Stimulated activated CD4-positive, alpha-beta T cell treated with anti-CD3 and anti-CD28 coated beads, Interleukin-15, amount 100 ng/mL, for 1 hour (primary cell): ENCODE measurements at regions not wholly inside any gene's neighbourhood (a gene's known extent, or its start where the extent isn't known, plus 50 kb on each side); places are given as distances from the start of the nearest gene placed in this dataset.
"Not testable (repeated sequence)": the region's sequence is repeated elsewhere in the genome, so short reads cannot be mapped to it uniquely, and the experiment has no call there.

Source experiments
- DNase-seq, 2 donors: peaks; one replicate each; pipeline ENCODE4 v3.0.0-alpha.2; 2020; ENCODE audit warnings: low read depth in 1 of 2, low spot score in 1 of 2

- DNase-seq, result no peak
Measured at GRCh38 chr11:88061111-88061510, 114.1 kb downstream of the RAB38 start.

- DNase-seq, result no peak
Measured at GRCh38 chr11:88059326-88059725, 115.9 kb downstream of the RAB38 start.

- no peak for DNase-seq
Measured at GRCh38 chr11:88051396-88051795, 123.8 kb downstream of the RAB38 start.

GRCh38 chr11:88050247-88050646 is 125.0 kb downstream of the RAB38 start:
- DNase-seq, result no peak

- DNase-seq, result not testable (repeated sequence)
Measured at GRCh38 chr11:88045288-88045687, 130.0 kb downstream of the RAB38 start.

GRCh38 chr11:88044658-88045057 is 130.6 kb downstream of the RAB38 start:
- DNase-seq, result not testable (repeated sequence)

- DNase-seq, result no peak
Measured at GRCh38 chr11:88043149-88043548, 132.1 kb downstream of the RAB38 start.

- DNase-seq, result no peak
Measured at GRCh38 chr11:88042647-88043046, 132.6 kb downstream of the RAB38 start.

DNA sequence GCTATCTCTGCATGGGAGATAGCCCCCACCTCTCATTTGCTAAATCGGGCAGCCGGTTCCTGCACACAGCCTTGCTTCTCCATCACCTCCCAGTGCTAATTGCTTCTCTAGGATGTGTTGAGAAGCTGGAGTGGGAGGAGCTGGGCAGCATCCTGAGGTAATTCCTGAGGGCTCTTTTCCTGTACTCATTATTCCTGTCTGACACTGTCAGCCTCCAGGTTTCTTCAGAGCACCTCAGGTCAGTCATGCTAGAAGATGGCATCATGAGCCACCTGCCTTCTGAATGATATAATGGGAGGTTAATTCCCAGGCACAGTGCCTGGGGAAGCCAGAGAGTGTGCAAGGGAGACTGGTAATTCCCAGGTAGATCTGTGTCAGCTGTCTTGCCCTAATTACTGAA is 133.0 kb downstream of the RAB38 start:
- DNase-seq, result no peak

GRCh38 chr11:88041679-88042078 is 133.6 kb downstream of the RAB38 start:
- DNase-seq, result no peak

- DNase-seq, result no peak
Measured at GRCh38 chr11:88040148-88040496, 135.1 kb downstream of the RAB38 start.

GRCh38 chr11:88039476-88040147 is 135.6 kb downstream of the RAB38 start:
- no peak for DNase-seq

- DNase-seq, result no peak
Measured at GRCh38 chr11:88038063-88038462, 137.2 kb downstream of the RAB38 start.

- no peak for DNase-seq
Measured at GRCh38 chr11:88036701-88037100, 138.5 kb downstream of the RAB38 start.

- no peak for DNase-seq
Measured at GRCh38 chr11:88035271-88035670, 140.0 kb downstream of the RAB38 start.

GRCh38 chr11:88017666-88018065 is 157.6 kb downstream of the RAB38 start:
- DNase-seq, result no peak

DNA sequence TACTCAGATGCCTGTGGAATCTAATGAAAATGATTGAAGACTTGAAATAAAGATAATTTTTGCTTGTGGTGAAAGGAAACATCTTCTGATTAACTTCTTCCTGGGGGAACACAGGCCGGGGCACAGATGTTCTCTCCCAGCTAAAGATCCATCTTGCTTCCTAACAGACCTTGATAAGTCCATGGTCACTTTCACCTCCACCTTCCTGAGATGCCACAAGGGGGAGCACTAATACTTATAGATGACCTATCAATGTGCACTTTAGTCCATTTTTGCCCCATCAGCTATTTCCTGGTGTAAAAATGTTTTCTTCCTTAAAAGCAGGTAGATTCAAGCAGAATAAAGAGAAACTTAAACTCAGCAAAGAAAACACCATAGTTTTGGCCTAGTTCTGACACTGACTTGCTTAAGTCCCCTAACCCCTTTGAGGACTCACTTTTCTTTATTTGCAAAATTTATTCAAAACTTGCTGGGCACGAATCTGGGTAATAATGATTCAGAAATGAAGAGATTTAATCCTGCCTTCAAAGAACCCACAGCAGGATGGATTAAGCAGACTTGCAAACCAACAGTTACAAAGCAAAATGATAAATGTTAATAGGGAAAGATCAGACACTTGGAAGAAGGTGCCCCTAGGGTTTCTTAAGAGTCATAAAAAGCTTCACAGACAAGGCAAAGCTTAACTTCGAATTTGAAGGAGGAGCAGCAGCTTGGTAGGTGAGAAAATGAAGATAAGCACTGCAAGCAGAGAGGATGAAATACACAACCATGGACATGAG is 158.7 kb downstream of the RAB38 start:
- DNase-seq, result peak in 1 of 2 donors; percentile 1

DNA sequence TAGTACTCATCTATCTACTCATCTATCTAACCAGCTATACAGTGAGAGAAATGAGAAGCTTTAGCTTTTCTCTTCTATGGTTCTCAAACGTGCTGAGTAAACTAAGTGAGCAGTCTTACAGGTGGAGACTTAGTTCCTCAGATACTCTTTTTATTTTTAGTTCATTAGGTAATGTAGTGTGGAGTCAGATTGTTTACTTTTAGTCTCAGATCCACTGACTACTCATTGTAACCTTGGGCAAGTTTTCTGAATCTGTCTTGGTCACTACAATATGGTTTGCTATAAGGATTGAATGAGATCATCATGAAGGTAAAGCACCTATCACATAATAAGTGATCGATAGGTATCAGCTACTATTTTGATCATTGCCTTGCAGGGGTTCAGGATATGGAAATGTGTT is 160.1 kb downstream of the RAB38 start:
- no peak for DNase-seq

DNA sequence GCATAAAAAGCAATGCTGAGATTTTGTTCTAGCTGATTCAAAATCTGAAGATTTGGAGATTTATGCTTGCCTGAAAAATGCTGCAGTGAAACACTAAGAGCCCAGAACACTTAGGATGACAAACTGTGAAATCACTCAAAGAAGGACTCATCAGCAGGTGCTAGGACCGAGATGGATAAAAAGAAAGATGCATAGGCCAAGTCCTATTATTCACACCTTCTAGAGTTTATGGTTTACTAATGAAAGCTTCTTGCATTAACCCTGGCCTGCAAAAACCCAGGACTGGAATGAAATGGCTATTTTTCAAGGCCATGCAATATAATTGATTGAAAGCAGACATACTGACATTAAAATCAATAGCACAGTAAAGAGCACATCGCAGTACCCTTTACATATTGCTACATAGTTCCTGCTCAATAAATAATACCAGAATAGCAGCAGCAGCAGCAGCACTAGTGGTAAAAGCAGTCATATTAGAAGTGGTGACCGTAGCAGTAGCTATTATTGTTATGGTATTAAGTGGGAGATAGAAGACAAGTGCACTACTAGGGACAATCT is 161.7 kb downstream of the RAB38 start:
- no peak for DNase-seq

DNA sequence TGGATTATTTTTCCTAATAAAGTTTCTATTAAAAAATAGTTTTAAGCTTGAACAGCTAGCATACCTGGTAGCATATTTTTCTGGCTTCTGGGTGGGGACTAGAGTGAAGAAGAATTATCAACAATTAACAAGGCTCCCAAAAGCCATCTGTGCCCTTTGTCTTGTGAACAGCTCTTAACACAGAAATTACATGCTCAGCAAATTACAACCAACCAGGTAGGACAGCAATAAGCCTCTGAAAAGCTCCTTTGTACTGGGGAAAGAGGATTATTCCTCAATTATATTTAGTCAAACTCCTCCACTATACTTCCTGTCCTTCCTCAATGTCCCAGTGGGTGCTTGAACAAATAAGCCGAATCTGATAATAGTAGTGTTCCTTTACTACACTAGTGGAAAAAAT is 162.8 kb downstream of the RAB38 start:
- no peak for DNase-seq

GRCh38 chr11:87976009-87976408 is 199.2 kb downstream of the RAB38 start:
- DNase-seq, result no peak

- DNase-seq, result no peak
Measured at GRCh38 chr11:87974797-87975196, 200.4 kb downstream of the RAB38 start.

GRCh38 chr11:87972133-87972532 is 203.1 kb downstream of the RAB38 start:
- no peak for DNase-seq
